ENCODE measurements at regions not wholly inside any gene's neighbourhood (a gene's known extent, or its start where the extent isn't known, plus 50 kb on each side); places are given as distances from the start of the nearest gene placed in this dataset.

- H2AFZ ChIP-seq (replicated peaks; ENCODE audit: low read length, poor library complexity) = peak overlapping the region; percentile 95
- no peak overlapping the region for H4K91ac ChIP-seq (ENCODE audit: insufficient read depth, low read depth, low read length)
- H3K18ac ChIP-seq (ENCODE audit: low read depth, low read length) = no peak overlapping the region; the same call in 1 of the 2 replicates
- H3K4me1 ChIP-seq (ENCODE audit: control insufficient read depth, insufficient read depth, low read length) = no peaks in the 10 kb centered on the region
- ATAC-seq (ENCODE audit: low read depth) = peak; percentile 6; the same call in 1 of the 2 replicates
- intact Hi-C loops (cut with micrococcal nuclease) = loop anchor here (2.0 to 5.0 kb wide), 2 partner anchors 27 to 354 kb away; partner anchors contain the start of gene MAGED2
- BruUV-seq (replicated peaks) = no TSS peak
- ChIA-PET CTCF (no interaction called here), POLR2A (ENCODE audit: unreplicated experiment) (no interaction called here)
- no peak overlapping the region for H2BK20ac ChIP-seq (ENCODE audit: low read depth, low read length)
- TF ChIP-seq BHLHE40 (IDR thresholded peaks at IDR 0.05; ENCODE audit: low read depth, low read length) (no peak), RCOR1 (IDR thresholded peaks at IDR 0.05; ENCODE audit: insufficient replicate concordance, low read length) (no peak), MAFK (IDR thresholded peaks at IDR 0.05; ENCODE audit: low read depth, low read length) (no peak), FOS (IDR thresholded peaks at IDR 0.05; ENCODE audit: low read depth, low read length) (no peak), POLR2A (IDR thresholded peaks at IDR 0.05; ENCODE audit: low read depth, low read length) (no peak), CEBPB (IDR thresholded peaks at IDR 0.05; ENCODE audit: low read depth, low read length) (no peak), CHD1 (IDR thresholded peaks at IDR 0.05; ENCODE audit: low read depth, low read length) (no peak), MAZ (IDR thresholded peaks at IDR 0.05; ENCODE audit: borderline replicate concordance, low read depth, low read length) (no peak), MXI1 (IDR thresholded peaks at IDR 0.05; ENCODE audit: borderline replicate concordance, low read depth, low read length) (no peak), CTCF (conservative IDR thresholded peaks at IDR 0.05; ENCODE audit: low read depth, low read length) (no peak), RAD21 (IDR thresholded peaks at IDR 0.05; ENCODE audit: low read length) (no peak), RFX5 (IDR thresholded peaks at IDR 0.05; ENCODE audit: low read depth, low read length) (no peak), USF2 (IDR thresholded peaks at IDR 0.05; ENCODE audit: low read depth, low read length) (no peak), ELK1 (IDR thresholded peaks at IDR 0.05; ENCODE audit: borderline replicate concordance, low read depth, low read length) (no peak), SMC3 (IDR thresholded peaks at IDR 0.05; ENCODE audit: low read depth, low read length) (no peak), NFE2L2 (IDR thresholded peaks at IDR 0.05; ENCODE audit: low read depth, low read length) (no peak)
- H3K9me3 ChIP-seq (ENCODE audit: control insufficient read depth, insufficient read depth, low read length) = no peaks in the 10 kb centered on the region
- H4K5ac ChIP-seq (ENCODE audit: low read depth, low read length) = peak overlapping the region; percentile 80
- H2AK5ac ChIP-seq (ENCODE audit: low read depth, low read length) = peak overlapping the region; percentile 87
- peak overlapping the region; percentile 87 for H3K4me3 ChIP-seq (ENCODE audit: insufficient read depth, low read depth, low read length)
- no peak overlapping the region for H3K56ac ChIP-seq (ENCODE audit: extremely low read depth, insufficient read depth, low read length)
- no peak overlapping the region for H2BK120ac ChIP-seq (ENCODE audit: low read depth, low read length)
- H3K9ac ChIP-seq (ENCODE audit: low read depth, low read length) = peak overlapping the region; percentile 72
- peak overlapping the region; percentile 92 to 97 for H4K8ac ChIP-seq (ENCODE audit: low read depth in 2 of 2, low read length in 2 of 2)
- dilution Hi-C loops (cut with HindIII; ENCODE audit: low sequenced_read_pairs, unreplicated experiment) = no loop called here
- H3K36me3 ChIP-seq (ENCODE audit: control insufficient read depth, insufficient read depth, low read length) = no peaks in the 10 kb centered on the region
- no peak overlapping the region for H2BK15ac ChIP-seq (ENCODE audit: low read depth, low read length)
- H3K14ac ChIP-seq (replicated peaks; ENCODE audit: low read depth, low read length) = no peak overlapping the region
- H3K4ac ChIP-seq (ENCODE audit: low read depth, low read length) = peak overlapping the region; percentile 45; the same call in 1 of the 2 replicates
- H2BK5ac ChIP-seq (ENCODE audit: low read depth, low read length, poor library complexity, severe bottlenecking) = peak overlapping the region; percentile 71
- WGBS, 2 experiments (ENCODE audit: extremely low coverage in 2 of 2, insufficient read length in 1 of 2) = 61% methylated on average over 10 of the region's 12 CpGs; no CpG with 5 or more reads in 1 of the 2 experiments
- peak overlapping the region; percentile 83 for H3K27ac ChIP-seq (ENCODE audit: insufficient read depth, low read length)
- H4K20me1 ChIP-seq (ENCODE audit: insufficient read depth, low read length) = no peaks in the 10 kb centered on the region
- no peaks in the 10 kb centered on the region for H3K27me3 ChIP-seq (ENCODE audit: control insufficient read depth, insufficient read depth, low read length)
- H3K23ac ChIP-seq (ENCODE audit: low read depth, low read length) = no peak overlapping the region
- H3K9me1 ChIP-seq (ENCODE audit: insufficient read depth, low read length) = no peaks in the 10 kb centered on the region
- in situ Hi-C loops (cut with MboI; ENCODE audit: low sequenced_read_pairs) = loop anchor here (25.0 kb wide), 1 partner anchor 1576 kb away; the partner anchor contains the start of gene NBDY
- peak overlapping the region; percentile 83 for H2AK9ac ChIP-seq (replicated peaks; ENCODE audit: low read depth, low read length, poor library complexity)
- H3K4me2 ChIP-seq (ENCODE audit: low read depth, low read length) = peak overlapping the region; percentile 68
- H3K79me1 ChIP-seq (ENCODE audit: low read depth in 1 of 2, low read length in 2 of 2) = no peaks in the 10 kb centered on the region
- DNase-seq = no peak
Observed at GRCh38 chrX:55161581-55161980, 58.6 kb upstream of the PAGE5 start.

All from IMR-90 (cell line).